OCI-LY3 (cell line): ENCODE measurements at regions not wholly inside any gene's neighbourhood (a gene's known extent, or its start where the extent isn't known, plus 50 kb on each side); places are given as distances from the start of the nearest gene placed in this dataset.

ENCODE experiments used
- EZH2phosphoT487 ChIP-seq: fragments of 200-600 bp; shearing (Covaris generic); IDR thresholded peaks from 2 replicates; pipeline ENCODE4 v1.6.1; 2018; ENCODE audit warnings: antibody characterized with exemption, mixed run types, low read depth
- TF ChIP-seq, protein P1 (sequence below): fragments of 200-600, 300-600 bp; sonication (generic); IDR thresholded peaks from 2 replicates; pipeline ENCODE4 v1.5.1; 2014; ENCODE audit warnings: antibody characterized with exemption, low read length, low read depth

- TF ChIP-seq, protein P1, sequence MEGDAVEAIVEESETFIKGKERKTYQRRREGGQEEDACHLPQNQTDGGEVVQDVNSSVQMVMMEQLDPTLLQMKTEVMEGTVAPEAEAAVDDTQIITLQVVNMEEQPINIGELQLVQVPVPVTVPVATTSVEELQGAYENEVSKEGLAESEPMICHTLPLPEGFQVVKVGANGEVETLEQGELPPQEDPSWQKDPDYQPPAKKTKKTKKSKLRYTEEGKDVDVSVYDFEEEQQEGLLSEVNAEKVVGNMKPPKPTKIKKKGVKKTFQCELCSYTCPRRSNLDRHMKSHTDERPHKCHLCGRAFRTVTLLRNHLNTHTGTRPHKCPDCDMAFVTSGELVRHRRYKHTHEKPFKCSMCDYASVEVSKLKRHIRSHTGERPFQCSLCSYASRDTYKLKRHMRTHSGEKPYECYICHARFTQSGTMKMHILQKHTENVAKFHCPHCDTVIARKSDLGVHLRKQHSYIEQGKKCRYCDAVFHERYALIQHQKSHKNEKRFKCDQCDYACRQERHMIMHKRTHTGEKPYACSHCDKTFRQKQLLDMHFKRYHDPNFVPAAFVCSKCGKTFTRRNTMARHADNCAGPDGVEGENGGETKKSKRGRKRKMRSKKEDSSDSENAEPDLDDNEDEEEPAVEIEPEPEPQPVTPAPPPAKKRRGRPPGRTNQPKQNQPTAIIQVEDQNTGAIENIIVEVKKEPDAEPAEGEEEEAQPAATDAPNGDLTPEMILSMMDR, result no peak
- TF ChIP-seq EZH2phosphoT487, result no peak
Observed at GRCh38 chr12:42886160-42886559, 296.6 kb upstream of the PRICKLE1 start.
